ENCODE measurements at regions not wholly inside any gene's neighbourhood (a gene's known extent, or its start where the extent isn't known, plus 50 kb on each side); places are given as distances from the start of the nearest gene placed in this dataset.

GRCh38 chr2:226304308-226304707 is 495.3 kb downstream of the IRS1 start:
- Histone ChIP-seq H4K8ac (ENCODE audit: low read length) (no peak overlapping the region), H3K4me2 (ENCODE audit: low read length, poor library complexity, severe bottlenecking) (no peak overlapping the region), H3K23ac (ENCODE audit: low read length in 2 of 2) (no peak overlapping the region), H3K9me3 (ENCODE audit: control insufficient read depth, low read length) (no peaks in the 10 kb centered on the region), H2BK120ac (ENCODE audit: low read depth, low read length) (no peak overlapping the region), H3K27ac (ENCODE audit: low read length, poor library complexity, severe bottlenecking) (no peak overlapping the region), H2AK5ac (ENCODE audit: low read length, severe bottlenecking) (no peak overlapping the region), H4K91ac (ENCODE audit: low read length) (no peak overlapping the region), H2BK5ac (ENCODE audit: low read depth, low read length, poor library complexity, severe bottlenecking) (no peak overlapping the region), H3K9ac (ENCODE audit: low read length) (no peak overlapping the region), H3K14ac (ENCODE audit: low read length in 2 of 2) (no peak overlapping the region), H3K4me1 (ENCODE audit: control insufficient read depth, insufficient read depth, low read depth, low read length) (no peaks in the 10 kb centered on the region), H3K4ac (ENCODE audit: low read depth in 1 of 2, low read length in 2 of 2) (no peak overlapping the region), H3K18ac (ENCODE audit: low read depth in 1 of 2, low read length in 2 of 2) (no peak overlapping the region), H3K36me3 (ENCODE audit: control insufficient read depth in 1 of 2, insufficient read depth in 2 of 2, low read depth in 1 of 2, low read length in 2 of 2) (no peaks in the 10 kb centered on the region), H2BK12ac (ENCODE audit: low read length in 2 of 2) (no peak overlapping the region), H3K4me3 (ENCODE audit: insufficient read depth in 1 of 2, low read depth in 1 of 2, low read length in 2 of 2) (no peak overlapping the region), H3K27me3 (ENCODE audit: control insufficient read depth in 1 of 2, insufficient read depth in 1 of 2, low read length in 2 of 2) (no peaks in the 10 kb centered on the region), H2AFZ (ENCODE audit: low read depth, low read length) (no peak overlapping the region), H2BK15ac (ENCODE audit: low read depth, poor library complexity, severe bottlenecking) (no peak overlapping the region), H3K79me1 (replicated peaks; ENCODE audit: low read length, poor library complexity, severe bottlenecking) (no peaks in the 10 kb centered on the region)
- no peak for DNase-seq
- WGBS, result 97% methylated on average over 1 of the region's 3 CpGs

GRCh38 chr2:226303707-226304106 is 495.9 kb downstream of the IRS1 start:
- no peaks in the 10 kb centered on the region for H3K9me3 ChIP-seq (ENCODE audit: control insufficient read depth, low read length)
- H2BK120ac ChIP-seq (ENCODE audit: low read depth, low read length), result no peak overlapping the region
- WGBS, result no CpG with 5 or more reads among the region's 1 CpG
- no peak overlapping the region for H3K4me3 ChIP-seq (ENCODE audit: insufficient read depth in 1 of 2, low read depth in 1 of 2, low read length in 2 of 2)
- no peaks in the 10 kb centered on the region for H3K79me1 ChIP-seq (replicated peaks; ENCODE audit: low read length, poor library complexity, severe bottlenecking)
- no peaks in the 10 kb centered on the region for H3K36me3 ChIP-seq (ENCODE audit: control insufficient read depth in 1 of 2, insufficient read depth in 2 of 2, low read depth in 1 of 2, low read length in 2 of 2)
- H3K4me2 ChIP-seq (ENCODE audit: low read length, poor library complexity, severe bottlenecking), result no peak overlapping the region
- H3K4me1 ChIP-seq (ENCODE audit: control insufficient read depth, insufficient read depth, low read depth, low read length), result no peaks in the 10 kb centered on the region
- H2AK5ac ChIP-seq (ENCODE audit: low read length, severe bottlenecking), result no peak overlapping the region
- H2BK15ac ChIP-seq (ENCODE audit: low read depth, poor library complexity, severe bottlenecking), result no peak overlapping the region
- DNase-seq, result no peak
- no peak overlapping the region for H2BK5ac ChIP-seq (ENCODE audit: low read depth, low read length, poor library complexity, severe bottlenecking)
- no peak overlapping the region for H3K27ac ChIP-seq (ENCODE audit: low read length, poor library complexity, severe bottlenecking)
- H3K4ac ChIP-seq (ENCODE audit: low read depth in 1 of 2, low read length in 2 of 2), result no peak overlapping the region
- H3K27me3 ChIP-seq (ENCODE audit: control insufficient read depth in 1 of 2, insufficient read depth in 1 of 2, low read length in 2 of 2), result no peaks in the 10 kb centered on the region
- H3K9ac ChIP-seq (ENCODE audit: low read length), result no peak overlapping the region
- H2AFZ ChIP-seq (ENCODE audit: low read depth, low read length), result no peak overlapping the region
- H4K91ac ChIP-seq (ENCODE audit: low read length), result no peak overlapping the region
- H3K14ac ChIP-seq (ENCODE audit: low read length in 2 of 2), result no peak overlapping the region
- no peak overlapping the region for H3K23ac ChIP-seq (ENCODE audit: low read length in 2 of 2)
- no peak overlapping the region for H2BK12ac ChIP-seq (ENCODE audit: low read length in 2 of 2)
- no peak overlapping the region for H4K8ac ChIP-seq (ENCODE audit: low read length)
- H3K18ac ChIP-seq (ENCODE audit: low read depth in 1 of 2, low read length in 2 of 2), result no peak overlapping the region

GRCh38 chr2:226300196-226300886 is 499.3 kb downstream of the IRS1 start:
- H3K23ac ChIP-seq (ENCODE audit: low read length in 2 of 2), result no peak overlapping the region
- H3K9me3 ChIP-seq (ENCODE audit: control insufficient read depth, low read length), result no peaks in the 10 kb centered on the region
- no peaks in the 10 kb centered on the region for H3K4me1 ChIP-seq (ENCODE audit: control insufficient read depth, insufficient read depth, low read depth, low read length)
- H4K91ac ChIP-seq (ENCODE audit: low read length), result no peak overlapping the region
- no peaks in the 10 kb centered on the region for H3K36me3 ChIP-seq (ENCODE audit: control insufficient read depth in 1 of 2, insufficient read depth in 2 of 2, low read depth in 1 of 2, low read length in 2 of 2)
- 96% methylated on average over 2 of the region's 5 CpGs for WGBS
- no peak overlapping the region for H3K4ac ChIP-seq (ENCODE audit: low read depth in 1 of 2, low read length in 2 of 2)
- H3K27me3 ChIP-seq (ENCODE audit: control insufficient read depth in 1 of 2, insufficient read depth in 1 of 2, low read length in 2 of 2), result no peaks in the 10 kb centered on the region
- H2AK5ac ChIP-seq (ENCODE audit: low read length, severe bottlenecking), result no peak overlapping the region
- no peaks in the 10 kb centered on the region for H3K79me1 ChIP-seq (replicated peaks; ENCODE audit: low read length, poor library complexity, severe bottlenecking)
- no peak overlapping the region for H3K4me3 ChIP-seq (ENCODE audit: insufficient read depth in 1 of 2, low read depth in 1 of 2, low read length in 2 of 2)
- H3K14ac ChIP-seq (ENCODE audit: low read length in 2 of 2), result no peak overlapping the region
- H2BK120ac ChIP-seq (ENCODE audit: low read depth, low read length), result no peak overlapping the region
- H2BK15ac ChIP-seq (ENCODE audit: low read depth, poor library complexity, severe bottlenecking), result no peak overlapping the region
- H2AFZ ChIP-seq (ENCODE audit: low read depth, low read length), result no peak overlapping the region
- DNase-seq, result no peak
- H3K9ac ChIP-seq (ENCODE audit: low read length), result no peak overlapping the region
- no peak overlapping the region for H2BK5ac ChIP-seq (ENCODE audit: low read depth, low read length, poor library complexity, severe bottlenecking)
- no peak overlapping the region for H3K27ac ChIP-seq (ENCODE audit: low read length, poor library complexity, severe bottlenecking)
- H3K4me2 ChIP-seq (ENCODE audit: low read length, poor library complexity, severe bottlenecking), result no peak overlapping the region
- no peak overlapping the region for H3K18ac ChIP-seq (ENCODE audit: low read depth in 1 of 2, low read length in 2 of 2)
- H4K8ac ChIP-seq (ENCODE audit: low read length), result no peak overlapping the region
- H2BK12ac ChIP-seq (ENCODE audit: low read length in 2 of 2), result no peak overlapping the region

- H2BK12ac ChIP-seq (ENCODE audit: low read length in 2 of 2), result no peak overlapping the region
- no peak overlapping the region for H2BK5ac ChIP-seq (ENCODE audit: low read depth, low read length, poor library complexity, severe bottlenecking)
- WGBS, result no CpG with 5 or more reads among the region's 3 CpGs
- no peak overlapping the region for H3K23ac ChIP-seq (ENCODE audit: low read length in 2 of 2)
- no peaks in the 10 kb centered on the region for H3K79me1 ChIP-seq (replicated peaks; ENCODE audit: low read length, poor library complexity, severe bottlenecking)
- no peak overlapping the region for H3K4me3 ChIP-seq (ENCODE audit: insufficient read depth in 1 of 2, low read depth in 1 of 2, low read length in 2 of 2)
- H2AK5ac ChIP-seq (ENCODE audit: low read length, severe bottlenecking), result no peak overlapping the region
- no peak overlapping the region for H2BK120ac ChIP-seq (ENCODE audit: low read depth, low read length)
- H3K9ac ChIP-seq (ENCODE audit: low read length), result no peak overlapping the region
- no peak for DNase-seq
- H3K36me3 ChIP-seq (ENCODE audit: control insufficient read depth in 1 of 2, insufficient read depth in 2 of 2, low read depth in 1 of 2, low read length in 2 of 2), result no peaks in the 10 kb centered on the region
- H3K27me3 ChIP-seq (ENCODE audit: control insufficient read depth in 1 of 2, insufficient read depth in 1 of 2, low read length in 2 of 2), result no peaks in the 10 kb centered on the region
- no peak overlapping the region for H4K8ac ChIP-seq (ENCODE audit: low read length)
- H3K4me1 ChIP-seq (ENCODE audit: control insufficient read depth, insufficient read depth, low read depth, low read length), result no peaks in the 10 kb centered on the region
- no peak overlapping the region for H2AFZ ChIP-seq (ENCODE audit: low read depth, low read length)
- H3K18ac ChIP-seq (ENCODE audit: low read depth in 1 of 2, low read length in 2 of 2), result no peak overlapping the region
- H3K9me3 ChIP-seq (ENCODE audit: control insufficient read depth, low read length), result no peaks in the 10 kb centered on the region
- H3K4ac ChIP-seq (ENCODE audit: low read depth in 1 of 2, low read length in 2 of 2), result no peak overlapping the region
- no peak overlapping the region for H4K91ac ChIP-seq (ENCODE audit: low read length)
- H3K14ac ChIP-seq (ENCODE audit: low read length in 2 of 2), result no peak overlapping the region
- no peak overlapping the region for H3K4me2 ChIP-seq (ENCODE audit: low read length, poor library complexity, severe bottlenecking)
- no peak overlapping the region for H3K27ac ChIP-seq (ENCODE audit: low read length, poor library complexity, severe bottlenecking)
- H2BK15ac ChIP-seq (ENCODE audit: low read depth, poor library complexity, severe bottlenecking), result no peak overlapping the region
Observed at GRCh38 chr2:226299771-226300170, 499.8 kb downstream of the IRS1 start.

Data from mesenchymal stem cell (in vitro differentiated cells and primary cell).